ENCODE measurements at regions not wholly inside any gene's neighbourhood (a gene's known extent, or its start where the extent isn't known, plus 50 kb on each side); places are given as distances from the start of the nearest gene placed in this dataset.

GRCh38 chr10:78419481-78420265 lies 386.0 kb downstream of the RPS24 start:
- TF ChIP-seq CTCF (IDR thresholded peaks at IDR 0.05 in 4 of 5, conservative IDR thresholded peaks at IDR 0.05 in 1 of 5) (no peak), POLR2A (IDR thresholded peaks at IDR 0.05) (no peak)

Data from gastrocnemius medialis (tissue), 4 donors.